NCI-H82 treated with DMSO at 0.1 percent for 48 hours (cell line): ENCODE measurements at regions not wholly inside any gene's neighbourhood (a gene's known extent, or its start where the extent isn't known, plus 50 kb on each side); places are given as distances from the start of the nearest gene placed in this dataset.

ENCODE experiments used
- DNase-seq: peaks from one replicate; lab custom pipeline; 2025; ENCODE audit not compliant: unreplicated experiment; lab: John Stamatoyannopoulos, UW

DNA sequence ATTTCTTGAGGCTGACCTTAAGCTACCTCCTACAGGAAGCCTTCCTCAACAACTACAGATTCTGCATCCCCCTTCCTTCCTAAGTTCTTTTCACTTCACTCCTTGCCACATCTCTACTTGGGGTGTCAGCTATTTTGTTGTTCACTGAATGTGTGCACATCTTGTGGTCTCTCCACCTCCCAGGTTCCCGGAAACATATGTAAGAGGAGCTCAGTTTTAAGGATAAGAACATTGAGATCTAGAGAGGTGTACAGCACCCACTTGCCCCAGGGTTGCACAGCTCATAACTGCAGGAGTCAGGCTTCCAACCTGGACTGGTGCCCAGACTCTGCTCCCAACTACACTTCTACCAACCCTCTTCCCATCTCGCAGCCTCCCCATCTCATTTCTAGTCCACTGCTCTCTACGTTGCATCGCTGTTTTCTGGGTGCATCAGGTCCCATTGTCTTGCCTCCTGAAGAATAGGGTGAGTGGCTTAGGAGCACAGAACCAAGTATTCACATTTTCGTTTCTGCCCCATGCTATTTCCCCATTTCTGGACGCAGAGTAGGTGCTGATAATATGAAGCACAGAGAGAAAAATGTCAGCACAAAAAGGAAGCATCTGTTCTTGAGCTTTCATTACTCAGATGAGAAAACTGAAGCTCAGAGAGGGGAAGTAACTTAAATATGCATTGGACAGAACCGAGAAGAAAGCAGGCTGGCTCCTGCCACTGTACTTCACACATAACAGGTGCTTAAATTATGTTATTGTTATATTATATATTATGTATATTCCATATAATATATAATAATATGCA is 292.0 kb upstream of the CCL2 start:
- no peak for DNase-seq

DNA sequence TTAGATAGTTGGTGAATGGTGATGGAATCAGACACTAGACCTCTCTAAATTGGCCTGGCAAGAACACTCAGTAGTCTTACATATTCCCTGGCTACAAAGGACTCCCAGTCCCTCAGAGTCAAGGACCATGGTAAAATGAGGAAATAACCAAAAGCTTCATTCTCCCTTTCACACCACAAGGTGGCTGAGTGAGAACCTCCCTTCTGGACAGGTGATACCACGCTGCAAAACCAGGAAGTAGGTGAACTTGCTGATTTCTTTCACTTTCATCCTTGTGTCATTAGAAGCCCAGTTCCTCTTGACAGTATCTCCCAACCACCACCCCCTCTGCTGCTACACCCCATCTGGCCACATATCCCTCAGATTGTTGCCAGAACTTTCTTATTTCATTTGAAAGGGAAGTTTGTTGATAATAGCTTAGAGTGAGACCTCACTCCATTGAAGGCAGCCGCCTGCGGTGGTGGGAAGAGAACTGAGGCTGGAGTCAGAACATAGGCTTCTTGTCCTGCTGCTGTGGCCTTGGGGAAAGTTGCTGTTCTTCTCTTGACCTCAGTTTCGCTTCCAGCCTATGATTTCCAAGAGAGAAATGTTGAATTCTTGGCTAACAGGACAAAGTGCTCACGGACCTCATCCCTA is 290.6 kb upstream of the CCL2 start:
- no peak for DNase-seq

DNA sequence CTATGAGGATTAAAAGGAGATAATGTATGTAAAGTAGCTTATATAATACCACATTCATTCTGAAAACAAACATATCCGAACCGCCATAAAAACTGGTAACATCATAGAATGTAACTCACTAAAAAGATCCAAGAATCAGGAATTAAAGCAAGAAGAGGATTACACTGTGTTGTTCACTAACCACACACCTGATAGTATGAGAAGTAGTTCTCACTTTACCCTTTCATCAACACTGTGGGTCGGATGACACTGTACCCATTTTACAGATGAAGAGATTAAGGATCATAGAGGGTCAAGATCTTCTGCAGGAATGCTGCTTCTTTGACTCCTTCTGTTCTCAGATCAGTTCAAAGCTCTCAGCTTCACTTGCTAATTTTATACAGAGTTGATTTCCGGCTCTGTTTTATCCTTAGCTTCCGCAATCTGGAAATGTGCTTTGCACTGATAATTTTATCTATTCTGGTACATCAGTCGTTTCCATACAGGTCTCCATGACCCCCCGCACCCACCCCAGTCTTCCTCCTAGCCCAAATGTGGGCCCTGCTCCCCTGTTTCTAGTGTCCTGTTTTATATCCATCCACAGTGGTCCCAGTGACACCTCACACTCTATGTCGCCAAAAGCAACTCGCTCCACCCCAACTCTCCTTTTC is 288.6 kb upstream of the CCL2 start:
- no peak for DNase-seq

DNA sequence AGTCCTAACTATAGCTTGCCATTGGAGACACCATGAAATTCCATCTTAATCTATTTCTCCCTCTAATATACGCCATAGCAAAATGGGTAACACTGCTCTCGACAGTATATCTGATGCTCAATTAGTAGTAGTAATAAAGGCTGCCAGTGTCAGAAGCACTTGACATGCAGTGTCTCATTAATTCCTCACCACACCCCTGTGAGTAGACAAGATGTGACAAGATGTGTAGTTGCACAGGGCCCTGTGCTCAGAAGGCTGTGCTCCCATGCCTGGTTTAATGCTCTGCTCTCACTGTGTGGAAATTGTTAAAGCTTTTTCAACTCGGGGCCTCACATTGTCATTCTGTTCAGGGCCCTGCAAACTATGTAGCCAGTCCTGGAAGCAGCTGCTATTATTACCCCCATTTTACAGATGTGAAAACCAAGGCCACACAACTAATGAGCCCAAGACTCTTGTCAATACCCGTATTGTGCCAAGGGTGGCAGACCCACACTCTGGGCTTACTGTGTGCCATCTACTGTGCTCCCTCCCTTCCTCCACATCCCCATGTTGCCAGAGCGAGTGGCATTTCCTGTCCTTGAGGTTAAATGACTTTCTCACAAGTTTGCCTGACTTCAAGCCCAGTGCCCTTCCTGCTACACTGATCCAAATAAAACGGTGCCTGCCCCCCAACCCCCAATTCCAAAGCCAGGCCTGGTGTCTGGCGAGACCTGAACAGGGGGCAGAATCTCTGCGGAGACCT is 287.3 kb upstream of the CCL2 start:
- DNase-seq, result no peak

DNA sequence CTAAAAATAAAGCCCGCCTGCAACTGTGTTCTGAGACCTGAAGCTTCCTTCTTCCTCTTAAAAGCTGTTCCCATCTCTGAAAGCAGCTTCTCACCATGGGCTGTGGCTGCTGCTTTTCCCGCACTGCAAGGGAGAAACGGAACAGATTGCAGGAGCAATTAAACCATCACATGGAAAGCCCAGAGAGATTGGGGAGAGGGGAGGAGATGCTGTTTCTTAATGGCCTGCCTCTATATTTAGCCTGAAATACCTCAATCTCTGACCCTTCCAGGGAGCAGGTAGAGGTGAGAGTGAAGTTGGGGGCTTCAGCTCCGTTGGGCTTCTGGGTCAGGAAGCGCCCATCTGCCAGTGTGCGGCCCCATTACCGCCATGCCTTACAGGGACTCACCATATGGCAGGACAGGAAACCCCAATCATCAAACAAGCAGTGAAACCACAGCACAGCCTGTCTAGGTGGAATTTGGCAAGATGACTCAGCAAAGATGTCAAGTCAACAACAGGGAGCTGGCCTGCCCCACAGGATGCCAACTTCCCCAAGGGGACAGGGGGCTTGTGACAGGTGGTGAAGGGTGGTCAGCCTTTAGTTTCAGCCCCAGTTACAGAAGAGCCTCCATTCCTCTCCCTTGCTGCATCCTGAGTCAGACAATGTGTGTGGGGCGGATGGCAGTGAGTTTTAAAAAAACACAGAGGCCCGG is 286.6 kb upstream of the CCL2 start:
- peak; percentile 50 for DNase-seq

DNA sequence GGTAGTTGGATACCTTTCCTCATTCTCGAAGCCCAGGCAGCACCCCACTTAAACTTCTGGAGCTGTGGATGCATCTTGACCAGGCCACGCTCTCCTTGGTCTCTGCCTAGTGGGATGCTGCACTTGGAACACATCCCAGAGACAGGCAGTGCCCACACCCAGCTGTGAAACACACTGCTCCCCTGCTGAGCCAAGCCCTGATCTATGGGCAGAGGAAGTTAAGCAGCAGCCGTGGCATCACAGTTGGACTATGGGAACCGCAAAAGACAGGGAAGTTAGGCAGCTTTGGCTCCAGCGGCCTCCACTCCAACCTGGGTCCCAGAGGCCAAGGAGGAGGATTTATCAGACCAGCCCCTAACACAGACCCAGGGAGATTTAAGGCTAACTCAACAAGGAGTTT is 284.8 kb upstream of the CCL2 start:
- DNase-seq, result no peak

DNA sequence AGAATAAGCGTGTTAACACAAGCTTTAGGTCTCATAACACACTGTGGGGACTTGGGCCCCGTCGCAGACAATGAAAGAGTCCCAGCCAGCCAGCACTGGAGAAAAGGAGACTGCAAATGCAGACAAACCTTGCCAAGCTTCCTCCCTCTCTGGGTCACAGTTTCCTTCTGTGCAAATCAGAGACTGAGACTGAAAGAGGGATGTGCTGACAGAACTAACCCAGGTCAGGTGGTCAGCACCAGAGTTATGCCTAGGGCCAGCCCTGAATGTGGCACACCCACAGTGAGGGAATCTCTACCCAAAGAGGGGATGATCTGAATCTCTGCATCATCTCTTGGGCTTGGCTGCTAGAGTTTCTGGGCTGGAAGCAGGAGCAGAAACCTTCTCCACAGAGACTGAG is 282.3 kb upstream of the CCL2 start:
- DNase-seq, result no peak

DNA sequence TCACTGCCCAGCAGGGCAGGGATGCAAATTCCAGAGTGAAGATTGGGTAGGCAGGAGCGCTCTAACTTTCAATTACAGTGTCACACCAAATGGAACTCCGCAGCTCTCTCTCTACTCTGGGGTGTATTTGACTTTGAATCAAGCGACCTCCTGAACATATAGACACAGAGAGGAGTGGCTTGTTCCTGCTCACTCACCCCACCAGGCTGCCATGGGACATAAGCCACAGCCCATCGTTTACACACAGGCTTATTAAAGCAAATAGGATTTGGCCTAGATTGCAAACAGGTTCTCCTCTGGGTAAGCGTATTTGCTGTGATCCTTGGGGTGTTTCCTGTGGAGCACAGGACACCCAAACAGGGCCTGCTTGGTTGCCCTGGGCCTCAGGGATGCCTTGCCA is 281.6 kb upstream of the CCL2 start:
- peak; percentile 88 for DNase-seq

DNA sequence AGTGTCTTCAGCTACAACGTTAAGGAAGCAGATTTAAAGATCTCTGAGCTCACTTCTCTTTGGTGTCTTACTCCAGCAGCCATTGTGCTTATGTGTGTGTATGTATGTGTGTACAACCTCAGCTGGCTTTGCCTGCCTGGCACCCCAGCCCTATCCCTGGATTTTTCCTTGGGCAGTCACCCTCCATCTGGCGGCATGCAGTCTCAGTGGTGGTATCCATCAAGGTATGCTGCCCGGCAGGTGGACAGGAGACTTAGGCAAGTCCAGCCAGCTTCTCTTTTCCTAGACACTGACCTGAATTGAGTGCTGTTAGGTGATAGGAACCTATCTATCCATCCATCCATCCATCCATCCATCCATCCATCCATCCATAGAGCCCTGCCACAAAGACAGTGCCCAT is 280.8 kb upstream of the CCL2 start:
- DNase-seq, result no peak

DNA sequence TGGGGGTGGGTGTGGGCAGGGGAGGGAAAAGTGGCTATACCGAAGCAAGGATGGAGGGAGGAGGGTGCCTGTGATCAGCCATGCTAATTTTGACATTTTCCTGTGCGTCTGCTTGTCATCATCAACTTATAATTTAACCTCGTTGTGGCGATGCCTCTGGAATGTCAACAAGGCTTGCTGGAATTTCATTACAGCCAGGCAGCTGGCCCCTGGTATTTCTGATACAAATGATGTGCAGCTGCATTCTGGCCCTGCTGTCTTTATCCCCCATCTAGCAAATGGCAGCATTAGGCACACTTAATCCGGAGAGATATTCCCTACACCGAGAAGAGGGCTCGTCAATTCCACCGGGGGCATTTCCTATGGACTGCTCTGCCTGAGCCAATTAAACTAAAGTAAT is 278.3 kb upstream of the CCL2 start:
- DNase-seq, result peak; percentile 81

DNA sequence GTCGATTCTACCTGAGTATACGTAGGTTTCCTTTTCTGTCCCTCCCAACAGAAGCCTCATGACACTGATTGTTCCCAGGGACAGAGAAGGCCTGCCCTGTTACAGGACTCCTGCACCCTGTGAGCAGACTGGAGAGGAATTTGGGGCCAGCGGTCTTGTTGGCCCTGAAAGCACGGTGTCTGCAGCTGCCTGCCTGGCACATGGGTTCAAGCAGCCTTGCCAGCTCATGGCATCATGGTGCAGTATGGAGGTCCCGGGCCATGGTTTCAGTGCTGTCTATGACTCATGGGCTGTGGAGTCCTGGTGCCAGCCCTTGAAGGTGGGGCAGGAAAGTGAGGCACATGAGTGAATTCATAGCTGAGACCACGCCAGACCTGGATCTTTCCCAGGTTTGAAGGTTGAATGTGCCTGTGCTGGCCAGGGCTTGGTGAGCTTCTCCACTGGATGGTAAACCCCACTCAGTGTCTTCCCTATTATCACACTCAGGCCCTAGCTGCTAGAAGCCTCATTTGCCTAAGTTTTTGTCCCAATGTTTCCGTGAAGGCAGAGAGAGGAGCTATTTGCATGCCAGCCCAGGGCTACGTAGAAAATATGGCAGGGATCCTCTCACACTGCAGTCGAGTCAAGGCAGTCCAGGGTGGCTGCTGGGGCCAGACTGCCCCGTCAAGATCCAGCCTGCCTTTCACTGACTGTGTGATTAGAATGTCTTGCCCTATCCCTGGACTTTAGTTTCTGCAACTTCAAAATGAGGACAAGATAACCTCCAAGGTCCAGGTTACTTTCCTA is 277.2 kb upstream of the CCL2 start:
- DNase-seq, result no peak

DNA sequence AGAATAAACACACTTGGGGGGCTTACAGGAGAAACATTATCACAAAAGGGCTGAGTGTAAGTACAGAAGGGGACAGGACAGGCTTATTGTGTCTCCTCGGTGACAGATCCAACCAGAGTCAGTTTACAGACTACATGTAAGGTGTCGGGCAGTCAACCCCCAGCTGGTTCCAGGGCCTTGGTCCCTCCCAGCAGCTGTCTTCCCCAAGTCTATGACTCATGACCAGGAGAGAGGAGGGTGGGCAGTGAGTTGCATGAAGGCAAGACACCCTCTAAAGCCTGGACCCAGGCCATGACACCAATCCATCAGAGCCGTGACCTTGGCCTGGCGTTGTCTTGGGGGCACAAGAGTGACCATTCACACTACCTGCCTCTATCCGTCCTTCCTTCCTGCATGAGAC is 276.2 kb upstream of the CCL2 start:
- no peak for DNase-seq

DNA sequence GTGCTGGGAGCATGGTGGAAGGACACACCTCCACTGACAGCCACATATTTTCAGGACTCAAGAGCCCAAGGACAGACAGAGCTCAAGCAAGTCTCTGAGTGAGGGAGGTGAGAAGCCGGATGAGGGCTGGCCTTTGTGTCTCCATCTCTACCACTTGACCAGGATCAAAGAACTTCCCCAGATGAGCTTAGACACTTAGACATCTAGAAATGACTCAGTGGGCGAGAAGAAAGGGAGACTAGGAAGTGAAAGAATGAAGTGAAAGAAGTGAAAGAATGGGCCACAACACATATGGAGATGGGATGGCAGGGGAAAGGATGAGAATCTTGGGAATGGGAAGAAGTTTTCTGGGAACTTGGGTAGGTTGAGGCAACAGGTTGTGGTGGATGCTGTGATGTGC is 274.9 kb upstream of the CCL2 start:
- no peak for DNase-seq

DNA sequence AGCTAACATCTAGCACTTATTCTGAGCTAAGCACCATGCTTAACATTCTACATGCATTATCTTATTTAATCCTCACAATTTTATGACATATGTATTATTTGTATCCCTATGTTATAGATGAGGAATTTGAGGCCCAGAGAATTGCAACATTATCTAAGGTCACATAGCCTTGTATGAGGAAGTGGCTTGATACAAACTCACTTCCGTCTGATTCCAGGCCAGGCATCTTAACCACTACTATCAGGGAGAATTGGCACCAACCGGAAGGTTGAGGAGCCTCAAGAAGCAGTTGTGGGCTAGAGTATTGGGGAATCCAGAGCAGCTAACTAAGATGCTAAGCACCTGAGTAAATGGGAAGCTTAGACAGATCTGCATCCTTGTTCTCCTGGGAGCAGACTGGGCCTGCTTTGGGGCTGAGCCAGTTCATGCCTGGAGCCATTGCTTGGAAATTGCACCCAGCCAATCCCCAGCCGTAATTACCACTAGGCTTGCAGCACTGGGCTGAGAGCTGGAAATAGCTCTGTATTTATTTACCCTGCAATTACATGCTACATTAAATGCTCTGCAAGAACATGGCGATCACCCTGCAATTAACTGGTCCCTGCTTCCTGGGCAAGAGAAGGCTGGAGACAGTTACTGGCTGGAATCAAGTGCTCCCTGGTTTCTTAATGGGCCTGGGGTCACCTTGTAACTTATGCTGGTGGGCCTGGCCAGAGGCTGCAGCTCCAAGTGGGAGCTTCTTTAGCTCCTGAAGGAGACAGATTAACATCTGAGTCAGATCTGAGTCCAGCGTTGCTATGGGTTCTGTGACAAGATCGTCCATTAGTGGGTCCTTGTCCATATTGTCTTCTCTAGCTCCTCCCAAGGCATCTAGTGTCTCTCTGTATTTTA is 273.1 kb upstream of the CCL2 start:
- no peak for DNase-seq

DNA sequence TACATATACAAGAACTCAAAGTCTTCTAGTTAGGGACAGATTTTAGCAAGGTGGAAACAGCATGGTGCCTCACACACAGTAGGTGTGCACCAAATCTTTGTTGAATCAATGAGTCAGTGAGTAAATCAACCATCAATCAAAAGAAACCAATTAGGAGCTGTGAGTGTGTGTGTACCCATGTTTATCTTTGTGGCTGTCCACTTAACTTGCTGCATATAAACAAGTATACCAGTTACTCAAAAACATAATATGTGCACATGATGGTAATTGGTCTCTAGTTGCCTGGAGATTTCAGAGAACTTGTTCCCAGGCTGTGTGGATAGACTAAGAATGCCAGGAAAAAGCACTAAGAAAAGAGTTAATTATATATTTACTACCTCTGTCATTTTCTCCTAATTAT is 272.2 kb upstream of the CCL2 start:
- DNase-seq, result no peak

DNA sequence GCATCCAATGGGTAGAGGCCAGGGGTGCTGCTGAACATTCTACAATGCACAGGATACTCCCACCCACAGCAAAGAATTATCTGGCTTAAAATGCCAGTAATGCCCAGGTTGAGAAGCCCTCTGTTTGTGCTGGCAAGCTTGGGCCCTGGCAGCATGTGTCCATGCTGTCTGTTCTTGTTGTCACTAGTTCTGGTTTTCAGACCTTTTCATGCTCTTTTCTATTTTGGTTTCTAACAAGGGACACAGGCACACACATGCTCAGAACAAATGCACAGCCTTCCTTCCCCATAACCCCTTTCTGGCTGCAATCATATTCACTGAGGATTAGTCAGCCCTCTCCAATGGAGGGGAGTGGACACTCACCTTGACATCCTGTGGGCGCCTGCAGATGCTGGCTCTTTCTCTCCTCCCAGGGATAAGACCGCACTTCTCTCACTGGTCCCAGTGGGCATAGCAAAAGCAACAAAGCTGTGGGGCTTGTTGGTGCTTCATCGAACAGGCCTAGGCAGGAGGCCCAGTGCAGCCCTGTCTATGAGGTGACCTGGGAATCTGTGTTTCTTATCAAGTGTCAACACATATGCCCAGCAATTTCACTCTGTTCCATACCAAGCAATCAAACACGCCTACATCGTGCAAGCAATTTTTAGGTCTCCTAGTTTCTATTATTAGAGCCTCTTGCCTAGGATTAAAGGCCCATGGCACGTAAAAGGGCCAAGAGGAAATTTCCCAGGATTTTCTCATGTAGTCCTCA is 271.1 kb upstream of the CCL2 start:
- no peak for DNase-seq

DNA sequence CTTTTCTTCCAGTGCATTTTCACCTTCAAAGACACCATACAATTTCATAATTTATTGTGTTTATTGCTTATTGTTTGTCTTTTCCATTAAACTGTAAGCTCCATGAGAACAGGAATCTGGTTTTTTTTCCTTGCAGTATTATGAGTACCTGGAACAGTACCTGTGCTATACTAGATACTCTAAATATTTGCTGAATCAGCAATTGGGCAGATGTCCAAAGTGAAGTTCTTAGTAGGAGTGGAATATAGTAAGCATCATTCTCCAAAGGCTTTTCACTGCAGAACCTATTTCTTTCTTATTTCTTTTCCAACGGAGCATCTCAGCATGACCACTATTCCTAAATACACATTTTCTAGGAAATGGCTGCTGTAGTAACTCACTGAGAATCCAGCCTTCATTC is 269.0 kb upstream of the CCL2 start:
- no peak for DNase-seq

DNA sequence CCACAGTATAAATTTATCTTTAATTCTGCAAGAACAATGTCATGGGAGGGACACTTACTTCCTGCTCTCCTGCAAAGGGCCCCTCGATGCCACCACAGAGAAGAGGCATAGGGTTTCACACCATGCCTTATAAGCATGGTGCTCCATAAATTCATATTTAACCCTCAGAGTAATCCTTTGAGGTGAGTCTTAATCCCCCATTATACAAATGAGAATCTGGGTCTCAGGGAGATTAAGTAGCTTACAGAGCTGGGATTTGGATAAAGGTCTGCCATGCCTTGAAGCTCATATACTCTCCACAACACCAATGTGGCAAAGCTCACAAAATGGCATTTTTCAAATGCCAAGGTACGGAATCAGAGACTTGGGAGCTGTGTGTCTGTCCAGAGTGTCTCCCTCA is 268.5 kb upstream of the CCL2 start:
- peak; percentile 82 for DNase-seq

DNA sequence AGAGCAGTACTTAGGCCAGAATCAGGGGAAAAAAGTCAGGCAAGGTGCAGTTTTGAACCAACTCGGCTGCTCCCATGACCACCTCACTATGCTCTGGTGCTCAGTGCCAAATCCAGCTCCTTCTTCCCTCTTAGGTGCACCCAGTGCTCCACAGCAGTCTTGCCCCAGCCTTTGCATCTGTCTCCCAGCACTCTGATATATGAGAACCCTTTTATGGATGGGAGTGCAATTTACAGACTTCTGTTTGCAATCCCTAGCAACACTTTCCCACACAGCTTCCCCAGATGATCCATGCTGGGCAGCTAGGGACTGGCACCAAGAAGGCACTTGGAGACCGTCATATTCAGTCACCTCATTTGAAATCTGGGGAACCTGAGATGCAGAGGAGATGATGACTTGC is 267.9 kb upstream of the CCL2 start:
- peak; percentile 79 for DNase-seq
